ENCODE measurements at regions not wholly inside any gene's neighbourhood (a gene's known extent, or its start where the extent isn't known, plus 50 kb on each side); places are given as distances from the start of the nearest gene placed in this dataset.
A peak's percentile ranks its signal among the peaks of the same experiment; 100 is the strongest.

GRCh38 chr1:199172171-199173124 is 533.6 kb downstream of the PTPRC start (continued):
- TF ChIP-seq ZNF217 (IDR thresholded peaks at IDR 0.05), result no peak
- TF ChIP-seq CHD1 (IDR thresholded peaks at IDR 0.05; ENCODE audit: low read depth, low read length), result no peak
- TF ChIP-seq ZSCAN29 (IDR thresholded peaks at IDR 0.05), result no peak
- 0 out of 2 replicates have a peak, but pooled peaks have one; percentile 41 for TF ChIP-seq SMARCA5 (IDR thresholded peaks at IDR 0.05)
- TF ChIP-seq TCF12 (IDR thresholded peaks at IDR 0.05; ENCODE audit: low read depth, low read length), result 0 out of 2 replicates have a peak, but pooled peaks have one; percentile 9
- no peak for TF ChIP-seq BCL3 (IDR thresholded peaks at IDR 0.05; ENCODE audit: borderline replicate concordance, insufficient read depth, low read depth, low read length, poor library complexity, severe bottlenecking)
- TF ChIP-seq NFYB (IDR thresholded peaks at IDR 0.05; ENCODE audit: insufficient read depth, low read depth, low read length), result peak; percentile 96
- peak; percentile 57; the same call in 1 of the 2 replicates for TF ChIP-seq RUNX3 (IDR thresholded peaks at IDR 0.05; ENCODE audit: low read length)

DNA sequence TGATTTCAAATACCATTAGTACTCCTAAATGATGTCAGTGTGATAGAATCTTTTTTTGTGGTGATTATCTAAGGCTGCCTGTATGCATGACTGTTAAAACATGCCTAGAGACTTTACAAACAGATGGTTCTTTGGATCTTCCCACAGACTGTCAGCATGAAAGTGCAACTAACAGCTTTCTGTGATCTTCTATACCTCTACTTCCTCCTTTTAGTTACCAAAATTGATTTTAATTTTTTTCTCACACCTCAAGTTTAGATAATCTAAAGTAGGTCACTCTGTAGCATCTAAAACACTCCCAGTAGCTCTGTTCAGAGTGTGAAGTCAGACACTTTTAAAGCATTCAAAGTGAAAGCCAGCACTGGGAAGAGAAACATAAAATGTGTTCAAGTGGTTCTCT is 534.5 kb downstream of the PTPRC start:
- H3K4me3 ChIP-seq, result no peak overlapping the region
- DNase-seq (ENCODE audit: low read depth, low spot score), result peak; percentile 92
- FAIRE-seq, result peak; percentile 72
- peak overlapping the region; percentile 61 for H3K4me2 ChIP-seq (ENCODE audit: control insufficient read depth, insufficient read depth)
- CTCF ChIA-PET, result interaction anchor here (0.7 to 2.7 kb wide), 10 partner anchors 11 to 248 kb away, joined by 3 to 14 read pairs (median 10); no protein-coding TSS in a partner anchor
- in situ Hi-C loops (cut with MboI) (loop anchor here (5.0 kb wide), 1 partner anchor 236 kb away; no protein-coding TSS in a partner anchor), intact Hi-C loops (cut with micrococcal nuclease; ENCODE audit: unreplicated experiment) (loop anchor here (1.0 to 10.0 kb wide), 7 partner anchors 53 to 549 kb away; no protein-coding TSS in a partner anchor)
- RAD21 ChIA-PET (ENCODE audit: unreplicated experiment), result interaction anchor here (0.6 to 3.2 kb wide), 35 partner anchors 9 to 1275 kb away, joined by 3 to 33 read pairs (median 4); no protein-coding TSS in a partner anchor
- H3K9me3 ChIP-seq (replicated peaks; ENCODE audit: control insufficient read depth, insufficient read depth, low read length), result peaks cover 3% of the 10 kb centered on the region
- H3K9ac ChIP-seq (ENCODE audit: control insufficient read depth, insufficient read depth, low read length), result peak overlapping the region; percentile 49; the same call in 1 of the 2 replicates
- ATAC-seq, result peak; percentile 89
- H3K27me3 ChIP-seq (replicated peaks in 1 of 2; ENCODE audit: control insufficient read depth in 2 of 2, insufficient read depth in 2 of 2, low read length in 1 of 2), result no peaks in the 10 kb centered on the region
- peak overlapping the region; percentile 75 for H2AFZ ChIP-seq (ENCODE audit: control insufficient read depth, low read depth, low read length)
- H3K27ac ChIP-seq (ENCODE audit: control insufficient read depth, insufficient read depth), result peak overlapping the region; percentile 85
- H3K4me1 ChIP-seq (ENCODE audit: control insufficient read depth, insufficient read depth, low read length), result peaks cover 27% of the 10 kb centered on the region
- POLR2A ChIA-PET, result interaction anchor here (0.6 to 2.4 kb wide), 8 partner anchors 9 to 101 kb away, joined by 3 to 10 read pairs (median 3); no protein-coding TSS in a partner anchor
- BruUV-seq (replicated peaks), result no TSS peak
- SMC1A ChIA-PET (ENCODE audit: uncharacterized antibody, unreplicated experiment), result interaction anchor here (0.7 to 4.2 kb wide), 37 partner anchors 9 to 551 kb away, joined by 3 to 41 read pairs (median 6); no protein-coding TSS in a partner anchor
- H3K79me2 ChIP-seq (ENCODE audit: control insufficient read depth, insufficient read depth, low read length), result no peaks in the 10 kb centered on the region
- H4K20me1 ChIP-seq (ENCODE audit: control insufficient read depth, insufficient read depth), result no peaks in the 10 kb centered on the region
- no peaks in the 10 kb centered on the region for H3K36me3 ChIP-seq (ENCODE audit: control insufficient read depth in 2 of 2, insufficient read depth in 2 of 2, low read length in 1 of 2)
- TF ChIP-seq, protein P1, sequence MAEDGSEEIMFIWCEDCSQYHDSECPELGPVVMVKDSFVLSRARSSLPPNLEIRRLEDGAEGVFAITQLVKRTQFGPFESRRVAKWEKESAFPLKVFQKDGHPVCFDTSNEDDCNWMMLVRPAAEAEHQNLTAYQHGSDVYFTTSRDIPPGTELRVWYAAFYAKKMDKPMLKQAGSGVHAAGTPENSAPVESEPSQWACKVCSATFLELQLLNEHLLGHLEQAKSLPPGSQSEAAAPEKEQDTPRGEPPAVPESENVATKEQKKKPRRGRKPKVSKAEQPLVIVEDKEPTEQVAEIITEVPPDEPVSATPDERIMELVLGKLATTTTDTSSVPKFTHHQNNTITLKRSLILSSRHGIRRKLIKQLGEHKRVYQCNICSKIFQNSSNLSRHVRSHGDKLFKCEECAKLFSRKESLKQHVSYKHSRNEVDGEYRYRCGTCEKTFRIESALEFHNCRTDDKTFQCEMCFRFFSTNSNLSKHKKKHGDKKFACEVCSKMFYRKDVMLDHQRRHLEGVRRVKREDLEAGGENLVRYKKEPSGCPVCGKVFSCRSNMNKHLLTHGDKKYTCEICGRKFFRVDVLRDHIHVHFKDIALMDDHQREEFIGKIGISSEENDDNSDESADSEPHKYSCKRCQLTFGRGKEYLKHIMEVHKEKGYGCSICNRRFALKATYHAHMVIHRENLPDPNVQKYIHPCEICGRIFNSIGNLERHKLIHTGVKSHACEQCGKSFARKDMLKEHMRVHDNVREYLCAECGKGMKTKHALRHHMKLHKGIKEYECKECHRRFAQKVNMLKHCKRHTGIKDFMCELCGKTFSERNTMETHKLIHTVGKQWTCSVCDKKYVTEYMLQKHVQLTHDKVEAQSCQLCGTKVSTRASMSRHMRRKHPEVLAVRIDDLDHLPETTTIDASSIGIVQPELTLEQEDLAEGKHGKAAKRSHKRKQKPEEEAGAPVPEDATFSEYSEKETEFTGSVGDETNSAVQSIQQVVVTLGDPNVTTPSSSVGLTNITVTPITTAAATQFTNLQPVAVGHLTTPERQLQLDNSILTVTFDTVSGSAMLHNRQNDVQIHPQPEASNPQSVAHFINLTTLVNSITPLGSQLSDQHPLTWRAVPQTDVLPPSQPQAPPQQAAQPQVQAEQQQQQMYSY (CRISPR knock-in tag; IDR thresholded peaks at IDR 0.05), result no peak
- TF ChIP-seq RB1 (IDR thresholded peaks at IDR 0.05; ENCODE audit: borderline replicate concordance), result no peak
- TF ChIP-seq ZZZ3 (IDR thresholded peaks at IDR 0.05; ENCODE audit: control insufficient read depth, insufficient read length, low read depth), result no peak
- TF ChIP-seq SREBF2 (IDR thresholded peaks at IDR 0.05; ENCODE audit: low read length), result no peak
- TF ChIP-seq CHD4 (IDR thresholded peaks at IDR 0.05), result no peak
- no peak for TF ChIP-seq MYC (IDR thresholded peaks at IDR 0.05; ENCODE audit: insufficient read depth, insufficient read length, insufficient replicate concordance, low read length, severe bottlenecking)
- no peak for TF ChIP-seq EZH2 (IDR thresholded peaks at IDR 0.05; ENCODE audit: borderline replicate concordance, control insufficient read depth, low read depth, low read length)
- TF ChIP-seq KDM1A (IDR thresholded peaks at IDR 0.05; ENCODE audit: borderline replicate concordance), result no peak
